Stimulated activated naive CD4-positive, alpha-beta T cell (primary cell): ENCODE measurements at regions not wholly inside any gene's neighbourhood (a gene's known extent, or its start where the extent isn't known, plus 50 kb on each side); places are given as distances from the start of the nearest gene placed in this dataset.

Experiments
- DNase-seq, 6 experiments: peaks; one replicate each; lab custom pipeline; 2025; lab: John Stamatoyannopoulos, UW

DNA sequence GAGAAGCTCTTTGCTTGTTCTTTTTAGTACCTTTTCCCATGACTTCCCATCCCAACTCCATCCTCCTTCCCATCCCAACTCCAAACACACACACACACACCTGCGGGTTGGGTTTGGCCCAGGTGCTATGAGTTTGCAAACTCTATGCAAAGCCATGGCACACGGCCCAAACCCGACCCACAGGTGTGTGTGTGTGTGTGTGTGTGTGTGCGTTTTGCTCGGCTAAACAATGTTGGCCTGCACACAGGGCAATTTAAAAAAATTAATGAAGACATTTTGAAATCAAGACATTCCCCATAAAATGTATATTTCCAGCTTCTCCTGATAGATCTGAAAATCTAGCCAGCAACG lies 103.7 kb upstream of the TLE3 start:
- no peak for DNase-seq

DNA sequence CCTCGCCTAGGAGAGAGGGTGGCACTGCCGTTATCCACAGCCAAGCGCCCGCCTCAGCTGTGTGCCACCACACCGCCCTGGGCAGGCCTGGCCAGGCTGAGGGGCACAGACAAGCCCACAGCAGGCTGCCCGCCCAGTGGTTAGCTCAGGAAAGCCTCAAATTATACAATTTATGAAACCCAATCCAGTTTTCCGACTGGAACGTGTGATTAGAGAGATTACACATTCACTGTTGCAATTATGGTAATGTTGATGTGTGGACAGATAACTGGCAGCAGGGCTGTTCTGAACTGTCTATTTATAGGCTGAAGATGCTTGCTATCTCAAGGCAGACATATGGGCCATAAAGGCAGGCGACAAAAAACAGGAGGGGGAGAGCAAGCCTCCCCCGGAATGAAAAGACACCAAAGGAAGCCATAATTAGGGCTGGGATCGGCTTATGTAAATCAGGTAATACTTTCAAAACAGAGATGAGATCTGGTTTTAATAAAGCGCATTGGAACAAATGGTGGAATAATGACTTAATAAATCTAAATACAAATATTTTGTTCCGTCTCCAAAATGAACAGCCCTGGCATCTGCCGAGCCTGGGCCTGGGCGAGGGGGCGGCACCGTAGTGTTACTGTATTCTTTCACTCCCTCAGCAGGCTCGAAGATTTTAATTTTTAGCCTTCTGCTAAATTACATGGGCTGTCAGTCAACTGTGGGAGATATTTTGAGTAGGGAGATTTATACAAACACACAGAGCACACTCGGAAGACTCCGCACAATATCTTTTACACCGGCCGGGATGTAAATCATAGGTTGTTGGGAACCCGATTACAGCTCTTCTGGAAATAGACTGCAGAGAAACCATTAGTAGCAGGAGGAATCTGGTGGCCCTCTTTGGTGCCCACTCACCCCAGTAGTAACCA lies 103.1 kb upstream of the TLE3 start:
- no peak for DNase-seq

DNA sequence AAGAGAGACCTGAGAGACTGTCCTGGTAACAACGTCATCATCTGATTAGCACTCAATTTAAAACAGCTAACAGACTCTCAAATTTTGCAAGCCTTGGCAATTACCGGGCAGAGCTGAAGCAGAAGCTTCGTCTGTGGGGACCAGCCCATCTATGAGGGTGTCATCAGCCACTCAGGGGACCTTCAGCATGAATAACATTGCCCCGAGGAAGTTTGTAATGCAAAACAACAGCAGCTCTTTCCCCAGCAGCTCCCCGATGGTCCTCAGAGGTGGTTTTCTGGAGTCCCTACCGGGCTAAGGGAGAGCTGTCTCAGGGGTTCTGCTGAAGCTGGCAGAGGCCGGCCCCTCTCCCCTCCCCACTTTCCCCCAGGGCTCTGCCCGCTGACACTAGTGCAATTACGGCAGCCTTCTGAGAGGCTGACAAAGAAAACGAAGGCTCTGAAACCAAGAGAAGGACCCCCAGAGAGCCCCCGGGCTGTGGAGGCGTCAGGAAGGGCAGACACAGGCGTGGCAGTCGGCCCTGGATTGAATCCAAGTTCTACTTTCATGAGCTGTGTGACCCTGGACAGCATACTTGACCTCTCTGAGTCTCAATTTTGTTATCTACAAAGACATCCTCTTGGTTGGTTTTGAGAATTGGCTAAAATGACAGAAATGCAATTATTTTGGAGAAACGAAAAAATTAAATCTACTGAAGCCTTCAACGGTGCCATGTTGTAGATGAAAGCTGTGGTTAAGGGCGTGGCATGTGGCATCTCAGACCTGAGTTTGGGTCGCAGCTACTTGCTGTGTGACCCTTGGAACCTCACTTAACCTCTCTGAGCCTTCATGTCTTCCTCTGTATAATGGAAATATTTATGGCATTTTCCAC lies 102.1 kb upstream of the TLE3 start:
- DNase-seq = no peak

DNA sequence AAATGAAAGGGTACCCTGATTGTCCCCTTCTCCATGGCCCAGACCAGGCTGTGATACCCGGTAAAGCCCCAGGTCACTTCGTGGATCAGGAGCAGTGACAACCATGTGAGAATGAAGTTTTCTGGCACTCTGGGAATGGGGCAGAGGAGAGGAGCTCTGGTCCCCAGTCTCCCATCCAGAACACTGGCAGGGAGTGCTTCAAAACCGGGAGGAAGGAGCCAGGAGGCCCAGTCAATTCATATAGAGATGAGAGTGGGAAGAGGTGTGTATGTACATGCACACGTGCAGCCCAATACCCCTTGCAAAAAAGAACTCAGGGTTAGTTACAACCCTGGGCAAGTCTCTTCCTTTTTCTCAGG lies 101.4 kb upstream of the TLE3 start:
- DNase-seq = no peak

DNA sequence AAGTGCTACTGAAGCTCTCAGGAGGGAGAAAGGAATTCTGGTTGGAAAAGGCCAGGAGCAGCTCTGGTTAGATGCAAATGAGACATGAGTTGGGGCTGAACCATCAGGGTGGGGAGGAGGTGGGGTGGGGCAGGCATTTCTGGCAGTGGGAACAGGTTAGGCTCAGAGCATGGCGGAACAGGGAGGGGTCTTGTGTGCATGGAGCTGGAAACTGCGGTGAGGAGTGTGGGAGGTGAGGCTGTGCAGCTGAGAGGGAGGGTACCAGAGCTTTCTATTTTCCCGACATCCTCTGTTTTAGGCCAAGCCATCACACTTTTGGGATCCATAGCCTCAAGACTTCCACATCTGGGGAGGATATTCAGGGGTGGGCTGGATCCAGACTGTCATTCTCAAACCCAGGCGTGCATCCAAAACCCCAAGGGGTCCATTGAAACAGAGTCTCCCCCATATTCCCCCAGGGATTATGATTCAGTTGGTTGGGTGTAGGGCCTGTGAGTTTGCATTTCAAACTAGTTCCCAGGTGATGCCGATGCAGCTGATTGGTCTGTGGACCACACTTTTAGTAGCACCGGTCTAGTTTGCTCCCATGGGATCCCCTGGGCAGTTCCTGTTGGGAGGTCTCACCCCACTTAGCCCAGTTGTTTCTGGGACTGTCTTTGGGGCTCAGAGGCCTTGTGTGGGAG lies 100.9 kb upstream of the TLE3 start:
- no peak for DNase-seq

DNA sequence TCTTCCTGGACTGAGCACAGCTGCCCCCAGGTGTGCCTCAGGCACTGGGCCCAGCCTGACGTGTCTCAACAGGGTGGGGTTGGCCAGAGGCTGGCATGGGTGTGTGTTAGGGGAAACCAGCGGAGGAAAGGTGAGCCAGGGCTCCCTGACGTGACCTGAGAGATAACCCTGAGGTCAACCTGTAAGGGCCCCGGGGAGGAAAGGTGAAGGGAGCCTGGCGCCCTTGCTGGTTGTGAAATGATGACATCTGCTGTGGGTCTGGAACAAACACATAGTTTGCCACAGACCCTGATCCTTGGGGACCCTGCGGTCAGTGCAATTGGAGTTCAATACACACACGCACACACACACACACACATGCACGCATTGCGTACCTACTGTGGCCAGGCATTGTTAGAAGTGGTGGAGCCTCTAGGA lies 100.2 kb upstream of the TLE3 start:
- no peak for DNase-seq

DNA sequence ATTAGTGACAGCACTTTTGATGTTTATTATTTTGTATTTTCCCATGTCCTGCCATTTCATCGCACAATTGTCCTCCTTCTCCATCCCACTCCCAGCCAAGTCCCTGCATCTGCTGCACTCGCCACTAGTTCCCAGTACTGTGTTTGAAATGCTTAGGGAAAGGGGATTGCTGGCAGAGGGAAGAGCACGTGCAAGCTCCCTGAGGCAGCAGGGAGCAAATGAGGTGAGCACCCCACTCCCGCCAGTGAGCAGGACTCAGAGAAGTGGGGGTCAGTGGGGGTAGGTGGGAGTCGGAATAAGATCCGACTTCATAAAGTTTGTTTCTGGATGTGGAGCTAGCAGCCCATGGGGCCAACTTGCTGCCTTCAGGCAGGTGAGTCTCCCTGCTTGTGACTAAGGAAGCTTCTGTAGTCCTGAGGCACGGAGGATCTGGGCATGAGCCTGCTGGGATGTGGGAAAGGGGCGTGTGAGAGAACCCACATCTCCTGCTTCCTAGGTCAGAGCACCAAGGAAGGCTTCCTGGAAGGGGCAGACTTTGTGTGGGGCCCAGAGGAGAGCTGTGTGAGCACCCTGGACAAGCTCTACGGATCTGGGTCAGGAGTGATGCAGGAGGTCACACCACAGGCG lies 99.7 kb upstream of the TLE3 start:
- no peak for DNase-seq

DNA sequence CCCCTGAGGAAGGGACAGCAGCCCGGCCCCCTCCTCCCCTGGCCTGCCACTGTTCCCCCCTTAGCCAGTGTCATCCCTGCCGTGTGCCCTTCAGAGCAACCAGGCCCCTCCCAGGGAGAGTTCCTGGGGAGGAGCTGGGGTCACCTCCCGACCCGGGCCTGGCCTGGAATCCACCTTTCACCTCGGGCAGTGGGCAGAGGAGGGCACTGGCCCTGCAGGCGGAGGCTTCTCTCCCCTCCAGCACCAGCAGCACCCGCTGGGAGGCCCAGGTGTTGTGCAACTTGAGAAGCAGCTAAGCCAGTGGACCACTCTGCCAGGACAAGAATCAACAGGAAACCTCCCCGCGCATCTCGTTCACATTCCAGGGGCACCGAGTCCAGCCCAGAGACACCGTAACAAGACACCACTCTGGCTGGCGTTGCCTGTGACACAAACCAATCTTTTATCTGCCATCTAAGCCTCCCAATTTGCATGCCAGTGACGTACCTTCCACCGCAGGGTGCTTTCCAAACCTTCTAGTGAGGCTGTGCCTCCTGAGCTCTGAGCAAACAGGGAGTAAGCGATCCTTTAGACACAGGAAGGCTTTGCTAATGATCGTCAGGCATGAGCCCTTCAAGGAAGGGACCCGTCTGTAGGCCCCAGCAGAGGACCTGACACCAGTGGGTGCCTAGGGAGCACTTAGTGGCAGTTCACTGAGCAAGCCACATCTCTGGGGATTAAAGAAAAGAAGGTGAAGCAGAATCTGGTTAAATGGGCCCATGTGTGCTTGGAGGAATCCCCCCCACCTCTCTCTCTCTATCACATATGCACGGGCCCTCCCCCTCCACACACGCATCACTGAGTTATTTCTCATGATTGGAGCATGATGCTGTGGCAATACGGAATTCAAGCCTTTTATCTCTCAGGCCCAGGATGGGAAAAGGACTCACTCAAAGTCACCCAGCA lies 98.9 kb upstream of the TLE3 start:
- DNase-seq = no peak

DNA sequence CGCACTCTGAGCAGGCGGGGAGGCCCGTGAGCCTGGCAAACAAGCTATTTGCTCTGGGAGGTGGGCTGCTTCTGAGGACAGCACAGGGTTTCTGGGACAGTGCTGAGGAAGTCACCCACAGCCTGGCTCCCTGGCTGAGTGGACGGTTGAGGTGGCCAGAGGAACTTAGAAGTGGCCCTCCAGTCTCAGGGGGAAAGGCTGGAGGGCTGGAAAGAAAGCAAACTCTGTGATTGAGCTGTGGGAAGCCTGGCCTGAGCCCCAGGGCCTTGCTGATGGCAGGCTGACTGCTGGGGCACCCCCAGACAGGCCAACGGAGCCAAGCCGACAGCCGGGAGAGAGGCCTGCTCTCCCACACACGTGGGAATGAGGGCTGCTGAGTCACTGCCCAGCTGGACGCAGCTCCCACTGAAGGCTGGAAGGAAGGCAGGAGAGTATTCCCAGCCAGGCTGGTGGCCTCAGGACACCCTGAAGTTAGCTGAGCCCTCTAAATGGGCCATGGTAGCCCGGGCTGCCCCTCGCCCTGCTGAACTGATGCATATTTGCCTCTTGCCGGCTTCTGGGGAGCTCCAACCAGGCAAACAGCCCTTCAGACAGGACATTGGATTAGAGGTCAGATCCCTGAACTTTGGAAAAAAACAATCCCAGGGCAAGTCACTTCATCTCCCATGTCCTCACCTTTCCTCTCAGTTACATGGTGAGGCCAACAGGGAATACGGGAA lies 98.0 kb upstream of the TLE3 start:
- DNase-seq = no peak

DNA sequence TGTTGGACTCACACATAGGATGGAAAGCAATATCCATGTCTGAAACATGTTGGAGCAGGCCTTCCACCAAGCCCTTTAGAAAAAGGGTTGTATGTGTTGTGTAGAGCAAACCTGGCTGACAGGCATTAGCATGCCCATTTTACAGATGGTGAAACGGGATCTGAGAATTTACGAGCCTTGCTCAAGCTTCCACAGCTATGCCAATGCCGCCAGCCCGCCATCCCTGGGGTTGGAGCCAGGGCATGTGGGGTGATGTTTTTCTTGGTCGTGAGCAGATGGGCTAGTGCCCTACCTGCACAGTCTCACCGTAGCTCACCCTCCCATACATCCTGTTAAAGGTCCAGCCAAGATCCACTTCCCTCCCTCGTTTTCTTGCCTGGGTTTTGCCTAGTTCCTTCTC lies 97.5 kb upstream of the TLE3 start:
- no peak for DNase-seq

DNA sequence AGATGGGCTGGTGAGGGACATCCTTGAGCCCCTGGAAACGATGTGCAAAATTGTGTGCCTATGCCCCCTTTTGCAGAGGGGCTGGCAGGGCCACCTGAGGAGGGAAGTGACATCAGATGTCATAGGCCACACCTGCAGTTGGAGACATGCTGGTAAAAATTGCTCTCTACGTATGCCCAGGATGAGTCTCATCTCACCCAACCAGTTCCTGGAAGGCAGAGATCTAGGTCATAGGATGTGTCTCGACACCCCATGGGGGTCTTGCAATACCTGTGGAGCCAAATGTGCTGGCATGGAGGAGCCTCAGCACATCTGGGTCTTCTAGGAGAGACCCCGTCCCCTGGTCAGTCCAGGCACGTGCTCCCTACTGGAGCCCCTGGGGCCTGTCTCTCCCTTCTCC lies 96.5 kb upstream of the TLE3 start:
- no peak for DNase-seq

DNA sequence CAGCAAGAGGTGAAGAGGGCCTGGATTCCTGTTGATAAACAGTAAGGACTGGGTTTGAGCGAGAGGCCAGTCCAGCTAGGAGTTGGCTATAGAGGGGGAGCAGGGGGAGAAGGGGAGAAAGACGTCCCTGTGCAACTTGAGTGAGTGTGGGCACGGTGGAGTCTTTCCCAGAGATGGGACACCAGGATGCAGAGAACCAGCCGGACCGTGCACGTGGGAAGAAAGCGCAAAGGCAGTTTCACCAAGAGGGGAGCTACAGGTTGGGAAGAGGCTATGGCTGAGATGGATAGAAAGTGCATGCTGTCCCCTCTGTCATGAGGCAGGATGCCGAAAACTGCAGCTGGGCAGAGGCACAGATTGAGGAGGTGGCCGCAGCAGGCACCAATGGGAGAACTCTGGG lies 96.0 kb upstream of the TLE3 start:
- no peak for DNase-seq

DNA sequence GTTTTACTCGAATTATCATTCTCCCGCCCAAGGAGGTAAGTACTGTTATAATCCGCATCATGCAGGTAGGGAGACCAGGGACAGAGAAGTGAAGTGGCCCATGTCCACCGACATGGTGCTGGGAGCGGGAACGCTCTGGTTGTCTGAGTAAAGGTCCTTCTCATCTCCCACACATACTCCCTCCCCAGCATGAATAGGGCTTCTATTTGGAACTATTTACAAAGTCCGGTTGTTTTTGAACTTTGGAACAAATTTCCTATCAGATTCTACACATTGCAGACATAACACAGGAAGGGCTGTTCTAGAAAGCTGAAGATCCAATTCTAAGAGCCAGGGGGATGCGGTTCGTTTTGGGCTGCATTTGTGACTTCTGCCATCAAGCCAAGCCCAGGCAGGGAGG lies 94.8 kb upstream of the TLE3 start:
- DNase-seq = no peak

DNA sequence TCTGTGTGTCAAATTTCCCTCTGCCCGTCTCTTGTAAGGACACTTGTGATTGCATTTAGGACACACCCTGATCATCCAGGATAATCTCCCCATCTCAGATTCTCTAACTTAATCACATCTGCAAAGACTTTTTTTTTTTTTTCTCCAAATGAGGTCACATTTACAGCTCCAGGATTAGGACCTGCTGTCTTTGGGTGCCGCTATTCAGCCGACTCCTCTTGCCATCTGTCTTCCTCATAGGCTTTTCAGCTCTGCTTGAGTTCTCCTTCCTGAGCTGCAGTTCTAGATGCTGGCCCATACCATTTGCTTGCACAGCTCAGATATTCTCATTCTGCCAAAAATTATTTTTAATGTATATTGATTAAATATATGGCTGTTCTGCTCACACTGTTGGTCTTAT lies 94.3 kb upstream of the TLE3 start:
- DNase-seq = no peak

DNA sequence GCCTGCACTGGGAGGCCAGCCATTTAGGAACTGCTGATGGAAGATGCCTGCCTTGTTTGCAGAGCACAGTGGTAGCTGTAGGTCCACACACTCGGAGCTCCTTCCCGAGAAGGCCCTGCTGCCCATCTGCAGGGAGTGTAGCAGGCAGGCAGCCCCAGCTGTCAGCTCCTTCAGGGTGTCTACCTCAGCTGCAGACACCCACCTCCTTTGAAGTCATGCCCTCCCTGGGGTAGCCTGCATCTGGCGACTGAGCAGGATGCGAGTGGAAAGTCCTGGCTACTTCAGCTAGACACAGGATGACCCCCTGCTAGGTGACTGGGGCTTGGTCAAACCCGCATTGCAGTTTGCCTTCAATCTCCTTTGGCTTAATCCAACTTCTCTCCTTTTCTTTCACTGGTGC lies 93.2 kb upstream of the TLE3 start:
- DNase-seq = no peak

DNA sequence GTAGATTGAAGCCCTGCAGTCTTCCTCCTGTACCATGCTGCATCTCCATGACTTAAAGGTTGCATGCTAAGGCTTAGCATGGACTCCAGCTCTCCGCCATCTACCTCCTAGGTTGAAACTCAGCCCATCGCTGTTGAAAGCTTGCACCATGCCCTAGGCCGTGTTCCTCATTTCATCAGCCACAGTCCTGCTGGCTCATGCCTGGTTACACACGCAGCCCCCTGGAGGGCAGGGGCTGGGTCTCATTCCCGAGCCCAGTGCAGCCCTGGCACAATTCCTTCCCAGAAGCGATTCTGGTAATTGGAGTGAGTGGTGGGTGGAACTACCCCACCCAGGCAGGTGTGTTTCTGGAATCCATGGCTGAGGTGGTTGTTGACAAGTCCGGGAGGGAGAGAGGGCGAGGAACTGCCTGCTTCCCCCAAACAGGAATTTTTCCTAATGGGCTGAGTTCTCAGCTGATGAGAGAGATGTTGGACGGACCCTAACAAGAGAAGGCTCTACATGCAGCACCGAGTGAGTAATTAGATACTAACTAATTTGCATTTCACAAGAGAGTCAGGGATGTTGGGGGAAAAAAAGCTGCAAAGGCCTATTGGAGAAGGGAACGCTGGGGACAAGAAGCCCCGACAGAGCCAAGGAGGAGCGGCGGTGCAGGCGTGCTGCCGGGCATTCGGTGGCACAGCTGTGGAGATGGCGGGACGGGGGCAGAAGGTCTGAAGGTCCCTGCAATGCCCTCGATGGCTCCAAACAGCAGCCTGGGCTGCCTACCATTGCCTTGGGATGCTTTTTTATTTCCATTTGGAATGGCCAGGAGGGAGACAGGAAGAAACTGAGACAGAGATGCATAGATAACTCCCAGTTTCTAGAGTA lies 92.3 kb upstream of the TLE3 start:
- no peak for DNase-seq

DNA sequence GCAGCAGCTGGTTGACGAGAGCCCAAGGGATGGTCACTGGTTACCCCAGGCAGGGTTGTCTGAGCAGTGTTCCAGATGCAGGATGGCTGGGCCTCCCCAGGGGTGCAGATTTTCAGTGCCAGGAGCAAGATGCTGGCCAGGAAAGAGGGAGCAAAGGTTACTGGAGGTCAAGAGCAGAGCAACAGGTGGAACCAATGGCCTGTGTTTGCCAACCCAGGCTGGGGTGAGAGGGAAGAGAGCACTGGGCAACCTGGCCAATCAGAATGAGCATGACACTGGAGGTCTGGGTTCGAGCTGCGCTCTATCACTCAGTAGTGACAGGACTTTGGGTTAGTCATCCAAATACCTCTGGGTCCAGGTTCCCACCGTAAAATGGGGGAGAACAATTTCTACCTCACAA lies 90.6 kb upstream of the TLE3 start:
- DNase-seq = no peak

DNA sequence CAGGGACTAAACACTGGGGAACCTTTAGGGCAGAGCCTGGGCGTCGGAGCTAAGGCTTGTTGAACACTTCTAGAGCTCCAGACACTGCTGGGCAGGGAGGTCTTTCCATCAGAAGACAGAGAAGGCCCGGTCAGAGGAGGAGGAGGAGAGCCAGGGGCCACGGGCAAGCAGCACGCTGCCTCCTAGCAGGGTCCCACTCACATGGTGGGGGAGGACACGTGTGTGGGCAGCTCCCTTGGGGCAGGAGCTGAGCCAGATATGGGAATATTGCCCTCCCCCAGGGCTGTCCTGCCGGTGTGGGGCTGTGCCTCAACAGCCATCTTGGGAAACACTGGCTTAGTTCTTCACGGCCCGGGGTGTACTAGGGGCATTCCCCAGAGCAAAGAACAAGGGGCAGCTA lies 89.6 kb upstream of the TLE3 start:
- no peak for DNase-seq

DNA sequence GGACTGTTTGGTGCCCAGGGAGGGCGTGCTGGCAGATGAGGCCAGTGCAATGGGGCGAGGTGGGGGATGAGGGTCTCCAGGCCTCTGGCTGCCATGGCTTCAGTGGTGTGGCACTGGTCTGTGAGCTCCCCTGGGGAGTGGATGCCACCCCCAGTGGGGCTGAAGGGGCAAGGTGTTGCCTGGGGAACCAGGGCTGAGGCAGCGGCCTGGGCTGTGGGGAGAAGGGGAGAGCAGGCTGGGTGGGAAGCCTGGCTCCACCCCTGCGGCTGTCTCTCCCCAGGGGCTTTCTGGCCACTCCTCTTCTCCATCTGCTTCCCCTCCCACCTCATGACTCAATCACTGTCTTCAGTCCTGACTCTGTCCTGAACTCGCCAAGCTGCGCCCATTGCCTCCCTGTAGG lies 88.4 kb upstream of the TLE3 start:
- DNase-seq = no peak
